GM12878 (cell line): ENCODE measurements at regions not wholly inside any gene's neighbourhood (a gene's known extent, or its start where the extent isn't known, plus 50 kb on each side); places are given as distances from the start of the nearest gene placed in this dataset.

Experiments
- ATAC-seq: fragments of 200-7000 bp; cut with Tn5 transposase; 3 replicates; pipeline ENCODE4 v1.9.1; 2020; ENCODE audit warnings: mild to moderate bottlenecking, moderate library complexity
- BruUV-seq: library from RNA; stranded (reverse); fragments of 400-500 nt; replicated peaks from 2 replicates; lab custom pipeline; 2021; lab: Mats Ljungman, UMichigan
- CTCF ChIA-PET: fragments of 300-600 bp; sonication (Branson Sonifier 250); formaldehyde crosslinking; extraction: SDS; loops from one replicate; lab custom pipeline; 2021; ENCODE audit warnings: inconsistent platforms; lab: Yijun Ruan, JAX
- POLR2A ChIA-PET: fragments of 350-600 bp; formaldehyde crosslinking; extraction: SDS; loops from one replicate; lab custom pipeline; 2021; ENCODE audit warnings: inconsistent platforms; lab: Charles Lee
- RAD21 ChIA-PET: fragments of 300-600 bp; sonication (Branson Sonifier 250); formaldehyde crosslinking; loops from one replicate; lab custom pipeline; 2023; ENCODE audit warnings: antibody characterized with exemption; ENCODE audit not compliant: unreplicated experiment; lab: Charles Lee
- SMC1A ChIA-PET: fragments of 300-600 bp; sonication (Branson Sonifier 250); formaldehyde crosslinking; loops from one replicate; lab custom pipeline; 2023; ENCODE audit not compliant: unreplicated experiment, uncharacterized antibody; lab: Charles Lee
- DNase-seq: peaks from one replicate; pipeline ENCODE4 v3.0.0-alpha.2; 2011; ENCODE audit warnings: low read depth, low spot score
- FAIRE-seq: peaks from 3 replicates; lab custom pipeline; 2011; peaks lifted over from hg19 to GRCh38; lab: Jason Lieb, UNC
- H2AFZ ChIP-seq: 2 replicates; pipeline ENCODE4 v1.6.0; 2011; ENCODE audit warnings: low read depth, low read length, control low read depth; ENCODE audit not compliant: control insufficient read depth
- H3K27ac ChIP-seq: 2 replicates; pipeline ENCODE4 v1.5.1; 2011; ENCODE audit warnings: control low read depth; ENCODE audit not compliant: control insufficient read depth, insufficient read depth
- H3K27me3 ChIP-seq, 2 experiments: replicated peaks in 1 of 2; 2 replicates each; pipeline versions ENCODE4 v1.6.0 to v1.6.1; 2011; ENCODE audit warnings: low read length in 1 of 2; ENCODE audit not compliant: control insufficient read depth in 2 of 2, insufficient read depth in 2 of 2
- H3K36me3 ChIP-seq, 2 experiments: 2 replicates each; pipeline ENCODE4 v1.5.1; 2011; ENCODE audit warnings: low read length in 1 of 2; ENCODE audit not compliant: control insufficient read depth in 2 of 2, insufficient read depth in 2 of 2
- H3K4me1 ChIP-seq: 2 replicates; pipeline ENCODE4 v1.6.1; 2011; ENCODE audit warnings: mild to moderate bottlenecking, low read length, moderate library complexity, mixed read lengths; ENCODE audit not compliant: control insufficient read depth, insufficient read depth
- H3K4me2 ChIP-seq: 2 replicates; pipeline ENCODE4 v1.6.0; 2011; ENCODE audit warnings: control low read depth; ENCODE audit not compliant: control insufficient read depth, insufficient read depth
- H3K4me3 ChIP-seq: fragments of 200-600 bp; sonication (generic); 2 replicates; pipeline ENCODE4 v1.5.1; 2016
- H3K79me2 ChIP-seq: 2 replicates; pipeline ENCODE4 v1.6.0; 2011; ENCODE audit warnings: low read length; ENCODE audit not compliant: control insufficient read depth, insufficient read depth
- H3K9ac ChIP-seq: 2 replicates; pipeline ENCODE4 v1.8.0; 2011; ENCODE audit warnings: low read length, control low read depth, mixed read lengths; ENCODE audit not compliant: control insufficient read depth, insufficient read depth
- H3K9me3 ChIP-seq: replicated peaks from 3 replicates; pipeline ENCODE4 v1.5.1; 2011; ENCODE audit warnings: mild to moderate bottlenecking, low read length; ENCODE audit not compliant: control insufficient read depth, insufficient read depth
- H4K20me1 ChIP-seq: 2 replicates; pipeline ENCODE4 v1.6.0; 2011; ENCODE audit not compliant: control insufficient read depth, insufficient read depth
- BRCA1 ChIP-seq: IDR thresholded peaks from 2 replicates; pipeline ENCODE4 v1.6.1; 2011; ENCODE audit warnings: low read depth, low read length, improper control_type of control experiment
- CHD2 ChIP-seq: IDR thresholded peaks from 2 replicates; pipeline ENCODE4 v1.6.1; 2011; ENCODE audit warnings: low read depth, low read length, improper control_type of control experiment, borderline replicate concordance
- NFXL1 ChIP-seq: fragments of 450-650 bp; IDR thresholded peaks from 2 replicates; pipeline ENCODE4 v1.6.1; 2017; ENCODE audit warnings: antibody characterized with exemption, mild to moderate bottlenecking, borderline replicate concordance
- WGBS: methylation state at CpG from one replicate; pipeline ENCODE4 v1.1.6; 2016; ENCODE audit warnings: low lambda C conversion rate; ENCODE audit not compliant: insufficient replicate concordance, insufficient coverage; ENCODE audit errors: missing lambda C conversion rate; 5-methylcytosine and 5-hydroxymethylcytosine counted together
- in situ Hi-C: fragments of 300-500 bp; cut with MboI; formaldehyde crosslinking; loops from 9 replicates; pipeline ENCODE4 v1.14.3; 2018; ENCODE audit warnings: mixed read lengths
- intact Hi-C: fragments of 100-400 bp; cut with micrococcal nuclease; formaldehyde crosslinking; loops from one replicate; pipeline ENCODE4 v1.14.2; 2022; ENCODE audit not compliant: unreplicated experiment

GRCh38 chr5:155316070-155316714 is 302.6 kb downstream of the KIF4B start:
- in situ Hi-C loops, result no loop called here

GRCh38 chr5:155332618-155333017 is 319.1 kb downstream of the KIF4B start:
- ATAC-seq (peak; percentile 63), FAIRE-seq (peak; percentile 66)
- no peaks in the 10 kb centered on the region for H3K79me2 ChIP-seq
- H3K27ac ChIP-seq, result no peak overlapping the region
- H3K9ac ChIP-seq, result no peak overlapping the region
- 5% methylated on average over 5 of the region's 5 CpGs for WGBS
- no peaks in the 10 kb centered on the region for H3K27me3 ChIP-seq
- H3K4me3 ChIP-seq, result no peak overlapping the region
- in situ Hi-C loops, result no loop called here
- SMC1A ChIA-PET, result interaction anchor here (0.5 kb wide), 1 partner anchor 16 kb away, joined by 3 read pairs; no protein-coding TSS in a partner anchor
- intact Hi-C loops, result no loop called here
- no peak overlapping the region for H3K4me2 ChIP-seq
- H2AFZ ChIP-seq, result no peak overlapping the region
- no peaks in the 10 kb centered on the region for H3K36me3 ChIP-seq
- BruUV-seq, result no TSS peak
- no peak for TF ChIP-seq CHD2
- TF ChIP-seq, all 136 proteins: peak for 0
- no peaks in the 10 kb centered on the region for H4K20me1 ChIP-seq
- H3K9me3 ChIP-seq, result no peaks in the 10 kb centered on the region
- CTCF ChIA-PET, result no interaction called here
- RAD21 ChIA-PET, result no interaction called here
- no peak for DNase-seq
- POLR2A ChIA-PET, result no interaction called here
- H3K4me1 ChIP-seq, result no peaks in the 10 kb centered on the region

More at GRCh38 chr5:155316070-155316714, 302.6 kb downstream of the KIF4B start:
- Histone ChIP-seq H3K9me3 (no peaks in the 10 kb centered on the region), H3K9ac (no peak overlapping the region), H3K4me1 (no peaks in the 10 kb centered on the region), H3K36me3 (no peaks in the 10 kb centered on the region)
- CTCF ChIA-PET, result no interaction called here
- RAD21 ChIA-PET, result no interaction called here
- intact Hi-C loops, result no loop called here
- SMC1A ChIA-PET, result interaction anchor here (1.1 kb wide), 1 partner anchor 52 kb away, joined by 3 read pairs; no protein-coding TSS in a partner anchor
- POLR2A ChIA-PET, result no interaction called here
- TF ChIP-seq BRCA1 (no peak), NFXL1 (no peak)
- TF ChIP-seq, all 136 proteins: peak for 0
- DNase-seq (no peak), ATAC-seq (no peak), FAIRE-seq (no peak)
- H3K79me2 ChIP-seq, result no peaks in the 10 kb centered on the region
- H3K4me2 ChIP-seq, result no peak overlapping the region
- H4K20me1 ChIP-seq, result no peaks in the 10 kb centered on the region
- no peak overlapping the region for H3K4me3 ChIP-seq
- no peaks in the 10 kb centered on the region for H3K27me3 ChIP-seq
- 43% methylated on average over 12 of the region's 12 CpGs for WGBS
- no TSS peak for BruUV-seq
- no peak overlapping the region for H2AFZ ChIP-seq
- no peak overlapping the region for H3K27ac ChIP-seq
